Tibial nerve (tissue), 3 donors: ENCODE measurements at regions not wholly inside any gene's neighbourhood (a gene's known extent, or its start where the extent isn't known, plus 50 kb on each side); places are given as distances from the start of the nearest gene placed in this dataset.

ENCODE experiments used
- EP300 ChIP-seq, 2 donors: sonication (generic); formaldehyde crosslinking; IDR thresholded peaks; one replicate each; pipeline ENCODE4 v1.6.1; 2017; ENCODE audit warnings: antibody characterized with exemption in 2 of 2, mild to moderate bottlenecking in 1 of 2
- POLR2A ChIP-seq, 2 donors: fragments of 450-650 bp; IDR thresholded peaks; one replicate each; pipeline ENCODE4 v1.6.1; 2017; ENCODE audit warnings: antibody characterized with exemption in 2 of 2, mild to moderate bottlenecking in 2 of 2, moderate library complexity in 2 of 2

DNA sequence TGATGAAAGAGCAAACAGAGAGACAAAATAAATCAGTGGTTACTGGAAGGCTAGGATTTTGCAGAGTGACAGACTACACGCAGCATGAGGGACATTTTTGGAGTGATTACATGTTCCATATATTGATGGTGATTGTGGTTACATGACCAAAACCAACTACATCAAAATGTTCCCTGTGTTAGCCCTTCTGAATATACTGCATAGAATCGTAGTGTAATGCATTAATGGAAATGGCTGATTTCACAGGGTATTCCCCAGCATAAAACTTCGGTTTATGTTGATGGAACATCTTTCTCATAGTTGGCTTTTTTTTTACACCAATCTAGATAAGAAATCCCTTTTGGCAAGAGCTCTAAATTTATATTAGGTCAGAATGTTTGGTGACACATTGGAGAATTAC is 191.3 kb upstream of the CMC1 start:
- TF ChIP-seq POLR2A (IDR thresholded peaks at IDR 0.05) (no peak), EP300 (IDR thresholded peaks at IDR 0.05) (no peak)
